OCI-M1 (cell line): ENCODE measurements at regions not wholly inside any gene's neighbourhood (a gene's known extent, or its start where the extent isn't known, plus 50 kb on each side); places are given as distances from the start of the nearest gene placed in this dataset.
A peak's percentile ranks its signal among the peaks of the same experiment; 100 is the strongest.

ENCODE experiments used
- DNase-seq: peaks from one replicate; lab custom pipeline; 2025; lab: John Stamatoyannopoulos, UW

GRCh38 chr1:199283794-199284193 is 645.0 kb downstream of the PTPRC start:
- DNase-seq, result no peak

DNA sequence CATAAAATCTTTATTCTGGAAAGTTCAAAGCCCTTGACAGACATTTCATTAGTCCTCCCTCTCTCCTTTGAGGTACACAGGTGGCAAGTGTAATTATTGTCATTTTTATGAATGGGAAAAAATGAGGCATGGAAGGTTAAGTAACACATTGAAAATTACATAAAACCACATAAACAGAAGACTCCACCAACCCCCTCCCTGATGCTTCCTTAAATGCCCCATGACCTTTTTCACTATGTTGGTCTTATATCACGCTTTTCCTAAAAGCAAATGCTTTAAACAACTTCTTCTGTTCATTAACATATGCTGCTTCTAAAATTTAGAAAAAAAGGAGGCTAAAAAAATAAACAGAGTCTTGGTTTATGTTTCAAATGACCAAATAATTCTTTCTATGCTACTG is 648.4 kb downstream of the PTPRC start:
- no peak for DNase-seq

DNA sequence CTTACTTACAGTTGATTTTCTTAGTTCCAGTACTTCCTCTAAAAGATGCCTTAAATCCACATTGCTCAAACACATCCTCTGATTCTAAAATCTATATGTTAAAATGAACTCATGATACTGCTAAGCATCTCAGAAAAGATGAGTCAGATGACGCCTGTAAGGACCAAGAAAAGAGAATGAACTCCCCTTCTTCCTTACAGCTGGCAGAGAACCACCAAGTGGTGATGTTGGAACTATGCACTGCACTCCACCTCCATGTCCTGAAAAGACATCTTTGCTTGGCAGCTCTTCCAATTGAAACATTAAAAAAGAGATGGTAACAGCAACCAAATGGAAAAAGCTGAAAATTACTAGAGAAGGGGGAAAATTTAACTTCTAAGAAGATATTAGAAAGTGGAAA is 648.8 kb downstream of the PTPRC start:
- DNase-seq, result no peak

DNA sequence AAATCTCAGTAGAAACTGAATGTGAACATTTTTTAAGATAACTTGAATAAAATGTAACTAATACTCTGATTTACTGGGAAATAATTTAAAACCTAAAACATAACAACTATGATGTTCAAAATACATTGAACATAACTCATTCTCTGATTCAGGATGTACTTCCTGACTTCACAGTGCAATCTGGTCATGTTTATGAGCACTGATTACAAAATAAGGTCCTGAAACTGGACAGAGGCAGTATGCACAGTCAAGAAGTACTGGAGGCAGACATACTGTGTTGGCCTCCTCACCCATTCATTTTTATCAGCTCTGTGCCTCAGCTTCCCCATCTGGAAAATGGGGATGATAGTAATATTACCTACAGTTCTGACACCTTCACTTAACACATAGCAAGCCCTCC is 651.3 kb downstream of the PTPRC start:
- no peak for DNase-seq

DNA sequence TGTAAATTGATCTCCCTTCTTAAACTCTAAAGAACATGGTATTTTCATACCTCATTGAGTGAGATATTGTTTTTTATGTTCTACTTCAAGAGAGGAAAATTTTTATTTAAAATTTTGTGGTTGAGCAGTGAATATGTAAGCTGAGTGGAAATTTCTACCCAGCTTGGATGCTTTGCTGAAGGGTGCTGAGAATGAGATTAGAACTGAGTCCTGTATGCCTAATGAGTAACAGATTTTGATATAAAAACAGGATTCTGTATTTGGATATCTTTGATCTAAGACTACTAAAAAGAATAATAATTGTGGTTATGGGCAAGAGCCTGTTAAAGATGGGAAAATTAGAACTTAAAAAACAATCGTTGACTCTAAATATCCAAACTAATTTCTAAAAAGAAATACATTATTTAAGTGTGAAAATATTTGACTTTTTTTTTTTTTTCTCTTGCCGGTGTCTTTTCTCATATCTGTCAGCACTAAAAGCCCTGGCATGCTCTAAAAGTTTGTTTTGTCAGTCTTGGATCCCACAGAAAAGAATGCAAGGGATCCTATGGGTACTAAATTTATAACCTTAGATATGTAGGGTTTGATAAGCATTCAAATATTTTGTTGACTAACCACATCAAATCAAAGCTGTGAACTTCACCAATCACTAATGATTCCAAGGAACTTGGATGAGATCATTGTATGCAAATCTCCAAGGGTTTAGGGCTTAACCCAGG is 652.3 kb downstream of the PTPRC start:
- no peak for DNase-seq

DNA sequence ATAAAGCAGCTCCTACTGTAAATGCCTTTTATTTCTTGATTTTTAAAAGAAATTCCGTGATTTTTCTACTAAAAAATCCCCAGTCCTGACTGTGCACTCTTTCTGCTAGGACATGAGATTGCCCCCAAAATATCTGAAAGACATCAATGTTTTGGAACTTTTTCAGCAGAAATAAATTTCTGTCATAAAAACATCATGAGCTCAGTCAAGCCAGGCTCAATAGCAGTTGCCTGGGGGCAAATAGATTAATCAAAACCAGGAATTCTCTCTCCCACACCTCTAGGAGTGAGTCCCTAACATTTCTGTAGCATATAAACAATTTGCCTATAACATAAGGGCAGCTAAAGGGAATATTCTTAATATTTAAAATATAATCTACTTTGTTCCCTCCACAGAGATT is 654.1 kb downstream of the PTPRC start:
- DNase-seq, result no peak

DNA sequence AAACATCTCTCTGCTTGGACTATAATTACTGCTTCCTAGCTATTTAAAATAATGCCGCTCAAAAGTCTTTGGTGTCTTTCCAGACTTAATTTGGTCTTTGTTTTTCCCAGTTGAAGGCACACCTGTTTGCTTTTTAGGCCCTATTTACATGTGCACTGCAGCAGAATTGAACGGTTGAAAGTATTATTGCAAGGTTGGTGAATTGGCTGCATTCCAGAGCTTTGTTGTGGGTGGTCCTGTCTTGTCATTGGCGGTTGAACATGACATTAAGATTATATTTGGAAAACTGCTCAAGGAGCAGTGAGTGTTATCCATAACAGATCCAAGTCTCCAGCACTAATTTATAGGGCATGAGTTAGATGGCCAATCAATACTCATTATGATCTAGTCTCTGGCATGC is 656.3 kb downstream of the PTPRC start:
- DNase-seq, result no peak

GRCh38 chr1:199297174-199297573 is 658.3 kb downstream of the PTPRC start:
- no peak for DNase-seq

DNA sequence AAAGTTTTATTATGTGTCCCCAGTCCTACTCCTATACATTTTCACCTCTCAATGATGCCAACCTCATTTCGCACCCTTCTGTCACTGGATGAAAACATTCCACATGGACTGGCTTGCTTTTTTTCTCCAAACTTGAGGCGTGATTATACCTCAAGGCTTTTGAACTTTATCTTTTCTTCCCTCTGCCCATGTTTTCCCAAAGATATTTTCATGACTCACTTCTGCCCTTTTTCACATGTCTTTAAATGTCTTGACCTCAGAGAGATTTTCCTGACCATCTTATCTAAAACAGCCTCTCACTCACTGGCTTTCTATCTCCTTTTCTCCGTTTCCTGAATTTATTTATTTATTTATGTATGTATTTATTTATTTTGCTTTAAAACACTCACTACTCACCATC is 659.0 kb downstream of the PTPRC start:
- DNase-seq, result peak; percentile 63

DNA sequence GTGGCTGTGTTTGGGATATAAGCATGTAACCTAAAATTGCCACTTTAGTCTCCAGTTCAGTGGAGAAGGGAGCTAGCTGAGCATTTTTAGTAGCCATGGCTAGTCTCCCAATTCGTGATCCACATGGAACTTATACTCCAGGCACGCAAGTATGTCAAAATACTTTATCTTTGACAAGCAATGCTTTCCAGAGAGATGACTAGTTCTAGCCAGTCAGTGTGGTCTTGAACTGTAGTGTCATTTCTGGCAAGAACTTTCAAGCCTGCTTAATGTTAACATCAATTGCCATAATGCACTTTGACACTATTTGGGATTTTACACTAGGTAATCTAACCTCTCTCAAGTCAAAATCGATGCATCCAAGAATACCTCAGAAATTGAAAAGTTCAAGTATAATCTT is 660.0 kb downstream of the PTPRC start:
- DNase-seq, result peak; percentile 39

DNA sequence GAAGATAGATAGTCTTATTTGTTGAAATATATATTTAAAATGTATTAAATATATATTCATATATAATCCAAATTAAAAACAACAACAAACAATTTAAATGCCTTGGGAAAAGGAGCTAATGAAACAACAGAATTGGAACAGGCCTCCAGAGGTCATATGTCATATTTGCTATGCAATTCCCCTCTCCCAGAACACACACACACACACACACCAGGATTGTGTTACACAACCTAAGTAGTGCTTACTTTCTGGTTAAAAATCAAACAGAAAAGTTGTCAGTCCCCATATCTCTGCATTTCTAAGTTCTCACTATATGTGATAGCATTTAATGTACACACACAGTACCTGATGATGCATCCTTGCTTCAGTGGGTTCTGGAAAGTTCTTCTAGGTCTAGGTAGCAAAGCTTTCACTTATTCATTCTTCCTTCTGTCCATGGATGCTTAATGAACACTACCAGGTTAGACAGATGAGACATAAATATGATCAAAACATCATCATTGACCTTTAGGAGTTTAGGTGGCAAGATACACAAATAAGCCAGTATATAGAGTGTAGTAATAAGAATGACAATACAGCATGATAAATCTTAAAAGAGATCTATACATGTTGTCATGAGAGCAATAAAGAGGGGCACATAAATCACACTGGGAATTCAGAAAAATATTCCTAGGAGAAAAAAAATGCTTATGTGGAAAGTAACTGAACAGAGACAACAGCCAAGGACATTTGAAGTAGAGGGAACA is 662.8 kb downstream of the PTPRC start:
- no peak for DNase-seq

DNA sequence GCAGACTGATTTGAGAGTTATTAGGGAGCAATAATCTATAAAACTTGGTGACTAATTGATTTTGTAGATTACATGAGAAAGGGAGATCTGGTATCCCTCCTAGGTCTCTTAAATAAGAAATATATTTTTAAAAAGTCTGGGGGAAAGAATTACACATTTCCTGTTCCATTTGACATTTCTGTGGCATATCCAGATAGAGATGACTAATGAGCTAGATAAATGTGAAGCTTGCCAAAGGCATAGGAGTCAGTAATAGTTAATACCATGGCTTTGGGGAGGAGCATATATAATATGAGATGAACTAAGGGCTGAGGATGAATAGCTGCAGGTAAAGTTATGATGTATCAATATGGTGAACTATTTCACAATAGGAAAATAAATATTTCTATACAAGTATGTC is 663.7 kb downstream of the PTPRC start:
- DNase-seq, result no peak

DNA sequence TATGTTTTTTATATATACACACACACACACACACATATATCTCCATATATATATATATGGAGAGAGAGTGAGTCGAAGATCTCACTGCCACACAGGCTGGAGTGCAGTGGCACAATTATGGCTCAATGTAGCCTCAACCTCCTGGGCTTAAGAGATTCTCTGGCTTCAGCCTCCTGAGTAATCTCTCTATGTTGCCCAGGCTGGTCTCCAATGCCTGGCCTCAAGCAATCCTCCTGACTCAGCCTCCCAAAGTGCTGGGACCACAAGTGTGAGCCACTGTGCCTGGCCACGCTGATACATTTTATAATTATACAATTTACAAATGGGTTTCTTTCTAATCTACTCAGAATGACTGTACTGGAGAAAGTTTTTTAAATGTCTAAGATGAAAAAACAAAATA is 664.2 kb downstream of the PTPRC start:
- no peak for DNase-seq

- DNase-seq, result no peak
These were observed 666.2 kb downstream of the PTPRC start for GRCh38 chr1:199305053-199305452.

DNA sequence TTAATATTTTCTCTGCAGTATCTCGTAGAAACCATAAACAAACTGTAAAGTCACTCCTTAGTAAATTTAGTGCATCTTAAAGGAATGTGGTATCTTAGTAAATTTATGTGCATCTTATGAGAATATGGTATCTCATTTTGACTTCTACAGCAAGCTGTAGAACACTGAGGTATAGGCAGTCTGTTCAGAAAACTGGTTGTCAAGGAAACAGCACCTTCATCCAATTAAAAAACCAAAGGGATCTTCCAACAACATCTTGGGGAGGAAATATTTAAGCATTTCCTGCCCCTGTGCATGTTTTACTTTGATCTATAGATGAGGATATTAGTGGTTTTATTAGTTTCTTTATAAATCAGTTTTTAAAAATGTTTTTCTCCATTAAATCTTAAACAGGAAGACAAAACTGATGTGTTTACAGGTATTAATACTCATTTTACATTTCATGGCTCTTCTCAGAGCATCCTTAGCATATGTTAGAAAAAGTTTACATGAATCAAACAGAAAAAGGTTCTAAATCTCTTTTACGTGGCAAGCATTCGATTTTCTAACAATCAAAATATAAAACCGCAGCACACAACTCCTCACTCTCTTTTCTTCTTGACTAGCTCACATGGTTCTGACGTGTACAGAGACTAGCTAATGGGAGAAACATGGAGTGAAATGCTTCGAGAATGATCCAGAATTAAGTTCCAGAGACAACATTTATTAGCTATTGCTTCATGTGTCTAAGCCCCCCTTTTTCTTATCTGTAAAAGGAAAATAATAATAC is 668.8 kb downstream of the PTPRC start:
- DNase-seq, result no peak

DNA sequence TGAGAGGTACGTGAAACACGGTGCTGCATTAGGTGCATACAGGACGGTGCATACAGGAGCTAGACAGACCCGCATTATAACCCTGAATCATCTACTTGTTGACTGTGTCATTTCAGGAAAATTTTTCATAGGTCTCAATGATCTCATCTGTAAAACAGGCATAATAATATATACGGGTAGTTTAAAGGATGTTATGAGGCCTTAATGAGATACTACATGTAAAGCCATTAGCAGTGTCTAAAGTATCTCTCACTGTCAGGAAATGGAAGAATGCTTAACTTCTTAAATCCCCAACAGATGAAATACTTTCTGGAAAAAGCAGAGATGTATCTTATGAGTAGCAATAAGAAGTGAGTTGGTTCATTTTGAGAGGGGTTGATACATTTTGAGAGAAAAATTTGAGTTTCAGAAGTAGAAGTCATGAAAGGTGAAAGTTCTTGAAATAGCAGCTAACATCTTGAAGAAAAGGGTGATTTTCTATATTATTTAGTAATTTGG is 669.6 kb downstream of the PTPRC start:
- DNase-seq, result no peak

DNA sequence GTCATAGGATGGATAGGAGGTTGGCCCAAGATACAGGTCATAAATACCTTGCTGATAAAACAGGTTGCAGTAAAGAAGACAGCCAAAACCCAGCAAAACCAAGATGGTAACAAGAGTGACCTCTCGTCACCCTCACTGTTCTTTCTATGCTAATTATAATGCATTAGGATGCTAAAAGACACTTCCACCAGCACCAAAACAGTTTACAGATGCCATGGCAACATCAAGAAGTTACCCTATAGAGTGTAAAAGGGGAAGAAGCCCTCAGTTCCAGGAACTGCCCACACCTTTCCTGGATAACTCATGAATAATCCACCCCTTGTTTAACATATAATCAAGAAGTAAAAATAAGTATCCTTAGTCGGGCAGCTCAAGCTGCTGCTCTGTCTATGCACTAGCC is 671.9 kb downstream of the PTPRC start:
- peak; percentile 66 for DNase-seq

DNA sequence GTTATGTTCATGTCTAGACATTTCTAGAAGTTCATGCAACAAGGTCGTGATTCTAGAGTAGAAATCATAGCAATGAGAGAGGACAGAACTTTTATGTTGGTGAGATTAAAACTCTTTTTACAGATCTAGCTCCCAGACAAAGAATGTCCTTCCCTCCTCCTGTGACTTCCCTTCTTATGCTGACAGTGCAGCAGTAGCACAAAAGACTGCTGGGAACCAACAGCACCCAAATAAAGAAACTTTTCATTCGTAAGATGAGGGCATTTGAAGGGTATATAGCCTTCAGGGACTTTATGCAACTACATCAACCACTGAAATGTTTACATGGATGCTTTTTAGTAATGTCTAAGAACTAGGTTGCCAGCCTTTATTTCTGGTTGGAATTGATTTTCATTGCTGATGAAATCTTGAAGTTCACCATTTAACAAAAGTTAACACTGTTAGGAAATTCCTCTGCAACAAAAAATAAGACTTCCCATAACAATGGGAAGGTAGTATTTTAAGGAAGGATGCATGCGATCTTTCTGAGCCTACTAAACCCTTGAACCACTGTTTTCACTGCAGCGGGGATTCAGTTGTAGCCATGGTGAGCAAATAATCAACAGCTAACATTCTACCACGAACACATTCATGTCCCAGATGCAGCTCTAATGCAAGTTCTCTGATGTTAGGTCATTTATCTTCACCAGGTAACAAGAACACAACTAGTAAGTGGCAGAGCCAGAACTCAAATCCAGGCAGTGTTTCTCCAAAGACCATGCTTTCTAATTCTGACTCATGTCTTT is 672.8 kb downstream of the PTPRC start:
- DNase-seq, result peak; percentile 25

- no peak for DNase-seq
These were observed 673.8 kb downstream of the PTPRC start for GRCh38 chr1:199312626-199313025.

GRCh38 chr1:199313444-199313843 is 674.6 kb downstream of the PTPRC start:
- DNase-seq, result peak; percentile 23

DNA sequence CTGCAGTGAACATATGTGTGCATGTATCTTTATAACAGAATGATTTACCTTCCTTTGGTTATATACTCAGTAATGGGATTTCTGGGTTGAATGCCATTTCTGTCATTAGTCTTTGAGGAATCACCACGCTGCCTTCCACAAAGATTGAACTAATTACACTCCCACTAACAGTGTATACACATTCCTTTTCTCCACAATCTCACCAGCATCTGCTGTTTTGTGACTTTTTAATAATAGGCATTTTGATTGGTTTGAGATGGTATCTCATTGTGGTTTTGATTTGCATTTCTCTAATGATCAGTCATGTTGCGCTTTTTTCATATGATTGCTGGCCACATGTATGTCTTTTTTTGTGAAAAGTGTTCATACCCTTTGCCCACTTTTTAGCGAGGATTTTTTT is 680.5 kb downstream of the PTPRC start:
- no peak for DNase-seq

- DNase-seq, result no peak
These were observed 683.4 kb downstream of the PTPRC start for GRCh38 chr1:199322278-199322677.
